PC-3 (cell line): ENCODE measurements at regions not wholly inside any gene's neighbourhood (a gene's known extent, or its start where the extent isn't known, plus 50 kb on each side); places are given as distances from the start of the nearest gene placed in this dataset.

Source experiments
- ATAC-seq: fragments of 200-7000 bp; cut with Tn5 transposase; 2 replicates; pipeline ENCODE4 v1.9.1; 2020; ENCODE audit warnings: mild to moderate bottlenecking, moderate library complexity
- BruUV-seq: library from RNA; stranded (reverse); fragments of 400-500 nt; replicated peaks from 2 replicates; lab custom pipeline; 2021; lab: Mats Ljungman, UMichigan
- CTCF ChIA-PET: fragments of 300-600 bp; sonication (Branson Sonifier 250); formaldehyde crosslinking; loops from one replicate; lab custom pipeline; 2022; ENCODE audit warnings: antibody characterized with exemption; lab: Charles Lee
- POLR2A ChIA-PET: fragments of 300-600 bp; sonication (Branson Sonifier 250); formaldehyde crosslinking; loops from one replicate; lab custom pipeline; 2022; ENCODE audit warnings: antibody characterized with exemption; ENCODE audit not compliant: unreplicated experiment; lab: Charles Lee
- DNase-seq: peaks from one replicate; pipeline ENCODE4 v3.0.0-alpha.2; 2015
- H2AFZ ChIP-seq: fragments of 300-600 bp; sonication (generic); 2 replicates; pipeline ENCODE4 v1.6.0; 2016; ENCODE audit warnings: antibody characterized with exemption, low read length
- H3F3A ChIP-seq: fragments of 300-600 bp; sonication (generic); one replicate; pipeline ENCODE4 v1.6.0; 2017; ENCODE audit warnings: antibody characterized with exemption, low read length, control low read depth, mild to moderate bottlenecking; ENCODE audit not compliant: unreplicated experiment
- H3K27ac ChIP-seq: fragments of 300-600 bp; sonication (generic); 2 replicates; pipeline ENCODE4 v1.5.1; 2016; ENCODE audit warnings: mild to moderate bottlenecking, low read length
- H3K27me3 ChIP-seq: fragments of 300-600 bp; sonication (generic); 2 replicates; pipeline ENCODE4 v1.6.1; 2016; ENCODE audit warnings: low read length, mixed read lengths
- H3K36me3 ChIP-seq: fragments of 300-600 bp; sonication (generic); 2 replicates; pipeline ENCODE4 v1.6.1; 2016; ENCODE audit warnings: low read depth, mixed run types, low read length, mixed read lengths
- H3K4me1 ChIP-seq: fragments of 300-600 bp; sonication (generic); 2 replicates; pipeline ENCODE4 v1.5.1; 2016; ENCODE audit warnings: low read length; ENCODE audit not compliant: insufficient read depth
- H3K4me2 ChIP-seq: fragments of 300-600 bp; sonication (generic); 2 replicates; pipeline ENCODE4 v1.6.0; 2016; ENCODE audit warnings: low read length
- H3K4me3 ChIP-seq: fragments of 300-600 bp; sonication (generic); 2 replicates; pipeline ENCODE4 v1.5.1; 2016; ENCODE audit warnings: mild to moderate bottlenecking, low read length, mixed read lengths
- H3K79me2 ChIP-seq: fragments of 300-600 bp; sonication (generic); 2 replicates; pipeline ENCODE4 v1.6.1; 2017; ENCODE audit warnings: low read length, mixed read lengths
- H3K9ac ChIP-seq: fragments of 300-600 bp; sonication (generic); 2 replicates; pipeline ENCODE4 v1.6.0; 2016; ENCODE audit warnings: mild to moderate bottlenecking, low read length
- H3K9me2 ChIP-seq: fragments of 300-600 bp; sonication (generic); replicated peaks from 2 replicates; pipeline ENCODE4 v1.6.1; 2016; ENCODE audit warnings: mixed run types, low read length, mixed read lengths
- H3K9me3 ChIP-seq: fragments of 300-600 bp; sonication (generic); 2 replicates; pipeline ENCODE4 v1.6.1; 2016; ENCODE audit warnings: low read length, mixed read lengths
- H4K20me1 ChIP-seq: fragments of 300-600 bp; sonication (generic); 2 replicates; pipeline ENCODE4 v1.6.1; 2016; ENCODE audit warnings: low read length, mixed read lengths
- EZH2 ChIP-seq: fragments of 300-600 bp; sonication (generic); IDR thresholded peaks from one replicate; pipeline ENCODE4 v1.6.1; 2017; ENCODE audit warnings: antibody characterized with exemption, mild to moderate bottlenecking, low read length; ENCODE audit not compliant: unreplicated experiment
- EZH2phosphoT487 ChIP-seq: fragments of 300-600 bp; sonication (generic); IDR thresholded peaks from 2 replicates; pipeline ENCODE4 v1.6.1; 2018; ENCODE audit warnings: mild to moderate bottlenecking, antibody characterized with exemption, low read length, borderline replicate concordance
- intact Hi-C: fragments of 100-400 bp; cut with micrococcal nuclease; formaldehyde crosslinking; loops from 2 replicates; pipeline ENCODE4 v1.9.0; 2023
- TF ChIP-seq, protein P1 (sequence below): fragments of 300-600 bp; sonication (generic); conservative IDR thresholded peaks from 2 replicates; pipeline ENCODE4 v1.5.1; 2017; ENCODE audit warnings: antibody characterized with exemption, low read depth, mild to moderate bottlenecking, low read length

DNA sequence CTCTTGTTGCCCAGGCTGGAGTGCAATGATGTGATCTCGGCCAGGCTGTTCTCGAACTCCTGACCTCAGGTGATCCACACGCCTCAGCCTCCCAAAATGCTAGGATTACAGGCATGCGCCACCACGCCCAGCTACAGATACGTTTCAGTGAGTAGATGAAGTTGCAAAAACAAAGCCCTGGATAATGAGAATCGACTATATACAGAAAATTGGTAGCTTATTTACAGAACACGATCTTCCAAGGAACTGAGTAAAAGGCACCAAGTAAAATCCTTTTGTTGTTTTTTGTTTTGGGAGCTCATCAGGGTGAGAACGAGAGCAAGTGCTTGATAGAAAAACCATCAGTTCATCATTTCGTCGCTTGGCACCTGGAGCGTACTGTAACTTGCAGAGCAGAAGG lies 62.8 kb downstream of the MYCN start:
- no peak for TF ChIP-seq EZH2phosphoT487
- no peak for TF ChIP-seq EZH2
- TF ChIP-seq, protein P1, sequence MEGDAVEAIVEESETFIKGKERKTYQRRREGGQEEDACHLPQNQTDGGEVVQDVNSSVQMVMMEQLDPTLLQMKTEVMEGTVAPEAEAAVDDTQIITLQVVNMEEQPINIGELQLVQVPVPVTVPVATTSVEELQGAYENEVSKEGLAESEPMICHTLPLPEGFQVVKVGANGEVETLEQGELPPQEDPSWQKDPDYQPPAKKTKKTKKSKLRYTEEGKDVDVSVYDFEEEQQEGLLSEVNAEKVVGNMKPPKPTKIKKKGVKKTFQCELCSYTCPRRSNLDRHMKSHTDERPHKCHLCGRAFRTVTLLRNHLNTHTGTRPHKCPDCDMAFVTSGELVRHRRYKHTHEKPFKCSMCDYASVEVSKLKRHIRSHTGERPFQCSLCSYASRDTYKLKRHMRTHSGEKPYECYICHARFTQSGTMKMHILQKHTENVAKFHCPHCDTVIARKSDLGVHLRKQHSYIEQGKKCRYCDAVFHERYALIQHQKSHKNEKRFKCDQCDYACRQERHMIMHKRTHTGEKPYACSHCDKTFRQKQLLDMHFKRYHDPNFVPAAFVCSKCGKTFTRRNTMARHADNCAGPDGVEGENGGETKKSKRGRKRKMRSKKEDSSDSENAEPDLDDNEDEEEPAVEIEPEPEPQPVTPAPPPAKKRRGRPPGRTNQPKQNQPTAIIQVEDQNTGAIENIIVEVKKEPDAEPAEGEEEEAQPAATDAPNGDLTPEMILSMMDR, result no peak
- no peaks in the 10 kb centered on the region for H3K9me2 ChIP-seq
- BruUV-seq, result no TSS peak
- H3K36me3 ChIP-seq, result no peaks in the 10 kb centered on the region
- no peak overlapping the region for H3K4me3 ChIP-seq
- H3K27ac ChIP-seq, result no peak overlapping the region
- H3K79me2 ChIP-seq, result no peaks in the 10 kb centered on the region
- no peak overlapping the region for H2AFZ ChIP-seq
- no peaks in the 10 kb centered on the region for H3K4me1 ChIP-seq
- H3K4me2 ChIP-seq, result no peak overlapping the region
- H3K27me3 ChIP-seq, result peaks cover 24% of the 10 kb centered on the region
- intact Hi-C loops, result no loop called here
- no peak overlapping the region for H3K9ac ChIP-seq
- H3K9me3 ChIP-seq, result no peaks in the 10 kb centered on the region
- no peaks in the 10 kb centered on the region for H4K20me1 ChIP-seq
- DNase-seq (no peak), ATAC-seq (no peak)
- POLR2A ChIA-PET, result no interaction called here
- CTCF ChIA-PET, result no interaction called here
- no peaks in the 10 kb centered on the region for H3F3A ChIP-seq

DNA sequence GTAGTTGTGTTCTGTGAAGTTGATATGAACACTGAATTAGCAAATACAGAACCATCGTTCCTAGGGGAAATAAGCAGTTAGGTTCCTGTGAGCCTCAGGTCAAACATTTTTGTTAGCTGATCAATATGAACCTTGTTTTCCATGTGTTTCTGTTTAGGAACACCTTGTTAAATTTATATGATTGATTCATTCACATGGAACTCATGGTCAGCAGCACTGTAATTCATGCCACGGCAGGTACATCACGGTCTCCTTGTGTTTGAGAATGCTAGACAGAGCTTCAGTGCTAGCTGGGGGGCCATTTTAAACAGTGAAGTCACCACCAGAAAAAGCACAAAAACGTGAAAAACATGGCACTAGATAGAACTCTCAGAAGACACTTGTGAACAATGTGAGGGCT lies 62.2 kb downstream of the MYCN start:
- POLR2A ChIA-PET, result no interaction called here
- intact Hi-C loops, result no loop called here

DNA sequence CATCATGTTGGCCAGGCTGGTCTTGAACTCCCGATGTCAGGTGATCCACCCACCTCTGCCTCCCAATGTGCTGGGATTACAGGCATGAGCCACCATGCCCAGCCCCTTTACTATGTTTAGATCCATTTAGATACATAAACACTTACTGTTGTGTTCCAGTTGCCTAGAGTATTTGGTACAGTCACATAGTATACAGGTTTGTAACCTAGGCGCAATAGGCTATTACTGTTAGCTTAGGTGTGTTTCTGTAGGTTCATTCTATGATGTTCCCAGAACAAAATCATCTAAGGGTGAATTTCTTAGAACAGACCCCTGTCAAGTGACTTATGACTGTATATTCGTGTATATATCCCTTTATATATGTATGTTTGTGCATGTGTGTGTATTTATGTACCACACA lies 61.8 kb downstream of the MYCN start:
- intact Hi-C loops, result no loop called here
- H3K36me3 ChIP-seq, result no peaks in the 10 kb centered on the region
- no peaks in the 10 kb centered on the region for H3K79me2 ChIP-seq
- no peaks in the 10 kb centered on the region for H4K20me1 ChIP-seq
- ATAC-seq (no peak), DNase-seq (no peak)
- no peak overlapping the region for H2AFZ ChIP-seq
- no TSS peak for BruUV-seq
- H3K9me3 ChIP-seq, result no peaks in the 10 kb centered on the region
- no peak overlapping the region for H3K27ac ChIP-seq
- no peaks in the 10 kb centered on the region for H3K4me1 ChIP-seq
- CTCF ChIA-PET, result no interaction called here
- H3K9ac ChIP-seq, result no peak overlapping the region
- no peaks in the 10 kb centered on the region for H3K9me2 ChIP-seq
- H3F3A ChIP-seq, result no peaks in the 10 kb centered on the region
- peaks cover 30% of the 10 kb centered on the region for H3K27me3 ChIP-seq
- no peak overlapping the region for H3K4me3 ChIP-seq
- POLR2A ChIA-PET, result no interaction called here
- TF ChIP-seq EZH2 (no peak), EZH2phosphoT487 (no peak)
- TF ChIP-seq, protein P1, result no peak
- no peak overlapping the region for H3K4me2 ChIP-seq

More for the DNA sequence above, 62.2 kb downstream of the MYCN start:
- Histone ChIP-seq H3K9me2 (no peaks in the 10 kb centered on the region), H2AFZ (no peak overlapping the region), H3K9ac (no peak overlapping the region), H3K4me1 (no peaks in the 10 kb centered on the region), H3F3A (no peaks in the 10 kb centered on the region), H3K4me2 (no peak overlapping the region), H3K27me3 (peaks cover 28% of the 10 kb centered on the region), H3K9me3 (no peaks in the 10 kb centered on the region), H3K36me3 (no peaks in the 10 kb centered on the region), H3K79me2 (no peaks in the 10 kb centered on the region), H4K20me1 (no peaks in the 10 kb centered on the region), H3K4me3 (no peak overlapping the region), H3K27ac (no peak overlapping the region)
- CTCF ChIA-PET, result no interaction called here
- TF ChIP-seq EZH2 (no peak), EZH2phosphoT487 (no peak)
- TF ChIP-seq, protein P1, result no peak
- DNase-seq, result no peak
- no peak for ATAC-seq
- no TSS peak for BruUV-seq
